Ovary (tissue), 7 donors: ENCODE measurements at regions not wholly inside any gene's neighbourhood (a gene's known extent, or its start where the extent isn't known, plus 50 kb on each side); places are given as distances from the start of the nearest gene placed in this dataset.

ENCODE experiments used
- DNase-seq, 5 donors: peaks; one replicate each; pipeline ENCODE4 v3.0.0-alpha.2; 2019 to 2020
- H3K27ac ChIP-seq, 2 donors: fragments of 200-600 bp; one replicate each; pipeline versions ENCODE4 v1.5.1 to v1.8.0; 2019 to 2022
- H3K27me3 ChIP-seq: fragments of 200-600 bp; one replicate; pipeline ENCODE4 v1.8.0; 2022
- H3K36me3 ChIP-seq: fragments of 200-600 bp; sonication (generic); one replicate; pipeline ENCODE4 v1.5.1; 2019
- H3K4me1 ChIP-seq: one replicate; pipeline ENCODE4 v1.8.1; 2013; ENCODE audit warnings: mild to moderate bottlenecking, moderate library complexity; ENCODE audit not compliant: insufficient read depth
- H3K4me3 ChIP-seq: fragments of 200-600 bp; sonication (generic); one replicate; pipeline ENCODE4 v1.5.1; 2017
- H3K9me3 ChIP-seq, 2 donors: fragments of 200-600 bp in 1 of 2; sonication (generic) in 1 of 2; one replicate each; pipeline versions ENCODE4 v1.5.1 to v1.8.1; 2013 to 2019; ENCODE audit warnings: mild to moderate bottlenecking in 1 of 2, moderate library complexity in 1 of 2
- CTCF ChIP-seq, 3 donors: fragments of 450-650 bp in 2 of 3; fragments of 200-600 bp in 1 of 3; IDR thresholded peaks; one replicate each; pipeline versions ENCODE4 v1.5.1 to v1.8.0; 2016 to 2022; ENCODE audit warnings: antibody characterized with exemption in 3 of 3, mild to moderate bottlenecking in 1 of 3
- EP300 ChIP-seq: sonication (generic); formaldehyde crosslinking; IDR thresholded peaks from one replicate; pipeline ENCODE4 v1.6.1; 2017; ENCODE audit warnings: antibody characterized with exemption
- POLR2A ChIP-seq: fragments of 450-650 bp; IDR thresholded peaks from one replicate; pipeline ENCODE4 v1.6.1; 2017; ENCODE audit warnings: antibody characterized with exemption, mild to moderate bottlenecking, moderate library complexity
- WGBS, 3 donors: extraction: QIAGEN DNeasy Blood & Tissue Kit in 1 of 3; methylation state at CpG; one replicate each; pipeline versions ENCODE4 v1.1.5 to v1.1.7; 2013 to 2017; 5-methylcytosine and 5-hydroxymethylcytosine counted together
- intact Hi-C, 4 donors: fragments of 100-400 bp; cut with DNase I; formaldehyde crosslinking; loops; one replicate each; pipeline versions ENCODE4 v1.11.0 to v1.15.1; 2022 to 2023
- donor health status: DM: no; HTN: no; CAD: no; lungs with moderate emphysema.
- donor health status: DM: no; HTN: no; CAD: no.
- donor health status: Bipolar disorder and iron deficiency.
- donor health status: DM: no; HTN: no; CAD: no.
- donor health status: DM: yes; HTN: yes; CAD: no.

- intact Hi-C loops = no loop called here
- DNase-seq = peak in 2 of 5 donors; percentile 24 to 37
- H3K27me3 ChIP-seq = no peaks in the 10 kb centered on the region
- no peak overlapping the region for H3K27ac ChIP-seq
- no peak overlapping the region for H3K4me3 ChIP-seq
- TF ChIP-seq EP300 (no peak), CTCF (IDR thresholded peaks at IDR 0.05) (no peak), POLR2A (no peak)
- H3K9me3 ChIP-seq = no peaks in the 10 kb centered on the region
- H3K4me1 ChIP-seq = peaks cover 2% of the 10 kb centered on the region
- no peaks in the 10 kb centered on the region for H3K36me3 ChIP-seq
- 66 to 92% (median 78%) methylated on average over 3 of the region's 3 CpGs for WGBS, 3 donors
These were observed 64.0 kb upstream of the PGM2 start for GRCh38 chr4:37762294-37762990.

- no peaks in the 10 kb centered on the region for H3K9me3 ChIP-seq
- peaks cover 2% of the 10 kb centered on the region for H3K4me1 ChIP-seq
- DNase-seq = no peak
- H3K27me3 ChIP-seq = no peaks in the 10 kb centered on the region
- H3K27ac ChIP-seq = no peak overlapping the region
- H3K36me3 ChIP-seq = no peaks in the 10 kb centered on the region
- TF ChIP-seq POLR2A (no peak), CTCF (IDR thresholded peaks at IDR 0.05) (no peak), EP300 (no peak)
- intact Hi-C loops = no loop called here
- WGBS, 3 donors = 51 to 79% (median 71%) methylated on average over 3 of the region's 3 CpGs
- H3K4me3 ChIP-seq = no peak overlapping the region
These were observed 65.6 kb upstream of the PGM2 start for GRCh38 chr4:37760840-37761239.

- no peaks in the 10 kb centered on the region for H3K9me3 ChIP-seq
- no peak overlapping the region for H3K27ac ChIP-seq
- no peaks in the 10 kb centered on the region for H3K27me3 ChIP-seq
- H3K4me3 ChIP-seq = no peak overlapping the region
- no peak for DNase-seq
- intact Hi-C loops = no loop called here
- H3K4me1 ChIP-seq = peaks cover 2% of the 10 kb centered on the region
- H3K36me3 ChIP-seq = no peaks in the 10 kb centered on the region
- 0 to 95% (median 41%) methylated on average over 1 of the region's 1 CpG for WGBS, 3 donors
- TF ChIP-seq CTCF (IDR thresholded peaks at IDR 0.05) = no peak
- TF ChIP-seq POLR2A = no peak
- TF ChIP-seq EP300 = no peak
These were observed 66.7 kb upstream of the PGM2 start for GRCh38 chr4:37759833-37760232.

- Histone ChIP-seq H3K9me3 (no peaks in the 10 kb centered on the region), H3K4me3 (no peak overlapping the region), H3K36me3 (no peaks in the 10 kb centered on the region), H3K27me3 (no peaks in the 10 kb centered on the region), H3K4me1 (peaks cover 2% of the 10 kb centered on the region), H3K27ac (no peak overlapping the region)
- 7 to 24% (median 8%) methylated on average over 1 of the region's 1 CpG for WGBS, 3 donors
- TF ChIP-seq EP300 (no peak), POLR2A (no peak), CTCF (IDR thresholded peaks at IDR 0.05) (no peak)
- DNase-seq = peak; percentile 37 to 68 (median 47)
- intact Hi-C loops = no loop called here
These were observed 68.3 kb upstream of the PGM2 start for GRCh38 chr4:37758226-37758625.
